ENCODE measurements at regions not wholly inside any gene's neighbourhood (a gene's known extent, or its start where the extent isn't known, plus 50 kb on each side); places are given as distances from the start of the nearest gene placed in this dataset.
"Not testable (repeated sequence)": the region's sequence is repeated elsewhere in the genome, so short reads cannot be mapped to it uniquely, and the experiment has no call there.

GRCh38 chr2:184091456-184091855, 506.9 kb upstream of the ZNF804A start:
- DNase-seq (ENCODE audit: low spot score): no peak

- DNase-seq (ENCODE audit: low spot score): no peak
Measured at GRCh38 chr2:184113696-184114403, 484.5 kb upstream of the ZNF804A start.

GRCh38 chr2:184114439-184114838, 483.9 kb upstream of the ZNF804A start:
- DNase-seq (ENCODE audit: low spot score): no peak

- no peak for DNase-seq (ENCODE audit: low spot score)
Measured at GRCh38 chr2:184119989-184120800, 478.1 kb upstream of the ZNF804A start.

GRCh38 chr2:184125867-184126266, 472.5 kb upstream of the ZNF804A start:
- DNase-seq (ENCODE audit: low spot score): no peak

GRCh38 chr2:184129073-184129472, 469.3 kb upstream of the ZNF804A start:
- DNase-seq (ENCODE audit: low spot score): no peak

GRCh38 chr2:184137955-184138354, 460.4 kb upstream of the ZNF804A start:
- DNase-seq (ENCODE audit: low spot score): no peak

- no peak for DNase-seq (ENCODE audit: low spot score)
Measured at GRCh38 chr2:184141866-184142265, 456.5 kb upstream of the ZNF804A start.

- DNase-seq (ENCODE audit: low spot score): no peak
Measured at GRCh38 chr2:184154438-184154837, 443.9 kb upstream of the ZNF804A start.

- DNase-seq (ENCODE audit: low spot score): no peak
Measured at GRCh38 chr2:184155791-184156190, 442.5 kb upstream of the ZNF804A start.

- DNase-seq (ENCODE audit: low spot score): no peak
Measured at GRCh38 chr2:184157141-184157540, 441.2 kb upstream of the ZNF804A start.

GRCh38 chr2:184162426-184162825, 435.9 kb upstream of the ZNF804A start:
- no peak for DNase-seq (ENCODE audit: low spot score)

- not testable (repeated sequence) for DNase-seq (ENCODE audit: low spot score)
Measured at GRCh38 chr2:184168823-184169222, 429.5 kb upstream of the ZNF804A start.

GRCh38 chr2:184169366-184169765, 429.0 kb upstream of the ZNF804A start:
- DNase-seq (ENCODE audit: low spot score): no peak

- DNase-seq (ENCODE audit: low spot score): no peak
Measured at GRCh38 chr2:184174493-184175104, 423.7 kb upstream of the ZNF804A start.

GRCh38 chr2:184178229-184178628, 420.1 kb upstream of the ZNF804A start:
- no peak for DNase-seq (ENCODE audit: low spot score)

- no peak for DNase-seq (ENCODE audit: low spot score)
Measured at GRCh38 chr2:184186436-184186835, 411.9 kb upstream of the ZNF804A start.

GRCh38 chr2:184187421-184187971, 410.8 kb upstream of the ZNF804A start:
- DNase-seq (ENCODE audit: low spot score): no peak

- no peak for DNase-seq (ENCODE audit: low spot score)
Measured at GRCh38 chr2:184190725-184191124, 407.6 kb upstream of the ZNF804A start.

- DNase-seq (ENCODE audit: low spot score): no peak
Measured at GRCh38 chr2:184192649-184193048, 405.7 kb upstream of the ZNF804A start.

GRCh38 chr2:184197413-184197812, 400.9 kb upstream of the ZNF804A start:
- DNase-seq (ENCODE audit: low spot score): no peak

GRCh38 chr2:184198791-184199190, 399.5 kb upstream of the ZNF804A start:
- not testable (repeated sequence) for DNase-seq (ENCODE audit: low spot score)

All from ureter (tissue), 1 donor.